HG03103 (cell line): ENCODE measurements at regions not wholly inside any gene's neighbourhood (a gene's known extent, or its start where the extent isn't known, plus 50 kb on each side); places are given as distances from the start of the nearest gene placed in this dataset.

Experiments used
- ATAC-seq: cut with Tn5 transposase; IDR thresholded peaks from one replicate; pipeline ENCODE4 v1.9.1; 2021; ENCODE audit warnings: low read depth; ENCODE audit not compliant: unreplicated experiment

DNA sequence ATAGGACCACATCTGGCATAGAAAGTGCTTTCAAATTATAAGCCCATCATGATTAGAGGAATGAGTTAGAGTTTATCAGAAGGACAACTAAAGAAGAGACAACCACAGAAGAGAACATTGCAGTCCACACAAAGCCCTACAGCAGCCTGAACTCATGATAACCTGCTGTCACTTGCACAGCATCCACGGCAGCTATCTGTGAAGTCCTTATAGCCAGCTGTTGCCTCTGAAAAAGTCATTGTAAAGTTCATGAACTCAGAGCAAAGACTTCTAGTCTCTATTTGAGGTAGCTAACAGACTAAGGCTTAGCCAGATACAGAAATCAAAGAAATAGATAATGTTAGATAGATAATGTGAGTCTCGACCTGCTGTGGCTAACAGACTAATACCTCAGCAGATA lies 450.0 kb downstream of the KLF5 start:
- no peak for ATAC-seq

DNA sequence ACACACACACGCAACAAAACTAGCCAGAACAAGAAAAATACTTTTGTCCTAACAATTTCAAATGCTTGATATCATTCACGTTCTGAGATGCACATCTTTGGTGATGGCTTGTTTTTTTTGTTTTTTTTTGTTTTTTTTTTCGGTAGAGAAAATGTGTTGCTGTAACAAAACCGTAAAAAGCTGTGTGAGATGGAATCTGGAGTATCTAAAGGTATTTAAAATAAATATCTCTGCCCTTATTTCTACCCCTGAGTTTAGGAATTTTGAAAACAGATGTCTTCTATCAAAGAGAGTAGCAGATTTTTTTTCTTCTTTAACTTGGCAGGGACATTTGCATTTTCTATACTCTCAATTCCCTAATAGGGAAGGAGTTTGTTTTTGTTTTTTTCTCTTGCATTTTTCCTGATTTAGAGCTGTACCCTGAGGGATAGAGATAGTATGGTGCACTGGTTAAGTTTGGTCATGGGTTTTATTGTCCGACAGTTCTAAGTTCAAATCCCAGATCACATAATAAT lies 446.6 kb downstream of the KLF5 start:
- ATAC-seq = no peak

DNA sequence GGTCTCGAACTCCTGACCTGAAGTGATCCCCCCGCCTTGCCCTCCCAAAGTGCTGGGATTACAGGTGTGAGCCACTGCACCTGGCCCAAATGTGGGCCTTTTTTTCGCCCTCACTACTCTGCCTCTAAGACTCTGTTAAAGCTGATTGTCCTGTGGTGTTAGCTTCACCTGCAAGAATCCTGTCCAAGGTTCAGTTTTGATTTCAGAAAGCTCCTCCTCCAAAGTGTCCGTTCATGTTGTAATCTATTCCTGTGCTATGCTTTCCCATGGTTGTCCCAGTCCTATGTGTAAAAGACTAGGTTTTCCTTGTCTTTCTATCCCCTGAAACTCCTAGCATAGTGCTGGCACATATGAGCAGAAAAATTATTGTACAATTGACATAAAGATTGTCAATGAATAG lies 440.9 kb downstream of the KLF5 start:
- ATAC-seq = no peak

DNA sequence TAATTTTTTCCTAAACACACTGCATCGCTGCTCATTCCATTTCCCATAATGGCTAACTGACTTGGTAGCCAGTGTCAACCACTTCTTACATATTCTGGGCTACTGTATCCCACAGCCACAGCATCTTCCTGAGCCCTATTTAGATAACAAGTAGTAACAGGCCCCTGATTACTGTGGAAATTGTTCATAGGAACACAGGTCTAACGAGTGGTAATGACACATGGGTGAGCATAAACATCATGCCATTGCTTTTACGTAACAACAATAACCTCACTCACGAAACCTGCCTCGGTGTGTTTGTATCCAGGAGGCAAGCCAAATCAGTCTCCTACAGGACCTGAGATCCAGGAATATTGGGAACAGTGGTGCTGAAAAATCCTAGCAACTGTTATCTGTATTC lies 438.6 kb downstream of the KLF5 start:
- no peak for ATAC-seq

DNA sequence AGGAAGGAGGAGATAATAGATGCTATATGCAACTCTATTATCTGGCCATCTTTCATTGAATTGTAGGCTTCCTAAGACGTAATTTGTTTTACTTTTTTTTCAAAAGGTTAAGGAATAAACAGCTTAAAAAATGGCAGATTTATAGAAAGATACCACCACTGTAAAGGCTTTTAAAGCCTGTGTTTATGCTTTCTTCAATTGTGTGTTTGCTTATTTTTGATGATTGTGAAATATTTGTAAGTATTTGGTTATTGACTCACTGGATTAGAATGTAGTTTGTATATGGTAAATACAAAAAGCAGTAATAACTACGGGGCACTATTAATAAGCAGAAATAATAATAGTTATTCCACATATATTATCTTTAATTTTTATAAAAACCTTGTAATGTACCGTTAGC lies 437.9 kb downstream of the KLF5 start:
- ATAC-seq = no peak

DNA sequence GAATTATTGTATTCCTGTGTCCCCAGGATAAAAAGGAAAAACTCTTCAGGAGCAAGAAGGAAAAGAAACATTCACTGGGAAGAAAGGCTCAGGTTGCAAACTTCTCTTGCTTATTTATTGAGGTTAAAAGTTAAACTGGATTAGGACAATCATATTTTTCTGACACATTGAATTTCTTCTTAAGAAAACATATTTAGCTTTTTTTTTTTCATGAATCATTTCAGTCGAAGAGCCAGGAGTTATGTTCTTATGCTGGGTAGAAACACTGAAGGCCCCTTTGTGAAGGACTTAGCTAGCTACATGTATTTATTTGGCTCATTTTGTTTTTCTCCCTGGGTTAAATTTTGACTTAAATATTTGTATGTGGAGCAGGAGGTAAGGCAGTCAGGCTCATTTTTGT lies 434.0 kb downstream of the KLF5 start:
- ATAC-seq = no peak

DNA sequence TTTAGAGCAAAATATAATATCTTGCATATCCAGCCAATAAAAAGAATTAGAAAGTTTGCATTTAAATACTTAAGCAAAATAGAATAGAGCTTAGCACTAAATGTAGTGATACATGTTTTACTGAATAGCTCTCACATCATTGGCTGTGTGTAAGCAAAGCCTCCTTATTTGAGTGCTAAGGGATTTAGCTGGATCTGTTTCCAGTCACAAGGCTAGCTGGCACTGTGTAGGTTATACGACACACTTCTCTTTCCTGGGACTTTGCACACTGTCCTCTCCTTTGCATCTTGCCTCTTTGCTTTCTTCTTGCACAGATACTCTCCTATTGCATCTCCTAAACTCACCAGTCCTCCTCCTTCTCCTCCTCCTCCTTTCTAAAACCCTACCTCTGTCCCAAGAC lies 423.8 kb downstream of the KLF5 start:
- ATAC-seq = no peak

DNA sequence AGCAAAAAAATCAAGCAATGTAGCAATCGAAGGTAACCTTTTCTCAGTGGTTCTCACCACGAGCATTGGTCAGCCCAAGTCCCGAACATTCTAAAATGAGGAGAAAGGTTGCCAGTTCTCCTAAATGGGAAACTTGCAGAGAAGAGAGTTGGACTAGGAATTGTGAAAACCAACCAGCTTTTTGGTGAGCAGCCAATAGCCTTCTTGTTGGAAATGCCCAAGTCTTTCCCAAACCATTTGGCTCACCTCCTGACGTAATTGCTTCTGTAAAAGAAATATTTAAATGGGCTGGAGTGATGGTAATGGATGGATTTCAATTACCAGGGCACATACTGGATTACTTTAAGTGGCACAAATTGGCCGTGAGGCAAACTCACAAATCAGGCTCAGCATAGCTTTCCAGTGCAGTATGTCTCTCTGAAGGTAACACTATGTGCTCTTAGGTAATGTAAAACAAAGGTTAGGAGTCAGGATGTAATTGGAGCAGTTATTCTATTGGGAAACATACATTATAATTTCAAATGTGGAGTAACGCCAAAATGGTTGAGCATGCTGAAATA lies 423.2 kb downstream of the KLF5 start:
- ATAC-seq = no peak

DNA sequence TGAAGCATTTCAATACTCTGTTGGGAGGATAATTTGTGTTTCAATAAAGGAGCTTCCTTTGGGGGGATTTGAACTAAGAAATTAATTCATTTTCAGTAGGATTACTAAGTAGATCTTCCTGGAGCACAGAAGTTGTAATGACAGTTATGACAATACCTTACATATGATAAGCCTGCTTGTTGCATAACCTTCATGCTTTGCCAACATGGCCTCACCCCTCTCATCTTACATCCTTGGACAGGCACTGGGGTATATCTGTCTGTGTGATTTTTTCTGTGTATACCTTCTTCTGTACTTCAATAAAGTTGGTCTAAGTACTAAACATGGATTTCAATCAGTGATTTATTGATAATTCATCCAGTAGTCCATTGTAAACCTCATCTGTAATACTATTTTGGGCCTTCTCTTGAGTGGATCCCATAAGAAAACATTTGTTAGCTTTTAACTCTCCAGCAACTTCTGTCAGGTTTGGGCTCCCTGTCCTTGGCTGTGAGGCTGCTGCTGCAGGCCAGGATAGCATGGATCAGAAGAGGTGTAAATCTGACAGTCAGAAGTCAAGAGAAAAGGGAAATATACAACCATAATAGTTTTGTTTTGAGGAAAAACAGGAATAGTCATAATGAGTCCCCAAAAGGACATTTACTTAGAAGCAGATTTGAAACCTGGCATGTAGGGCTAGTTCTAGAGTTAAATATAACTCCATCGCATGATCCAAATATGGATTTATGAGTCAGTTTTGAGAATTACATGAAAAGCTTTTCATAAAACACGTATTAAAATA lies 422.2 kb downstream of the KLF5 start:
- no peak for ATAC-seq

DNA sequence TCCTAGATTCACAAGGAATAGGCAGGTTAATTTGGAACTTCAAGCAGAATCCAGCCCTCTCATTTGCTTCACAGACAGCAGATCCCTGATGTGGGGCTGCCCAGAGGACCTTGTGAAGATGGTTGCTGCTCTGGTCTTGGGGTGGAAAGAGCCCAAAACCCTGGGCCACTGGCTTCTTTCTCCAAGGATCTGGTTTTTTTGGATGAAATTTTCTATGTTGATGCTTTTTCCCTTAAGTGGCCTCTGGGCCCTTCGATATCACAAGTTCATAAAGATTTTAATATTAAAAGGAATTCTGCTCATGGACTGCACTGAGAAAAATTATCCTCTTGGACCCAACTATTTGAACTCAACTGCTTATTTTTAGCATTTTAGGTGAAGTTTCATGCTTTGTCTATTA lies 421.1 kb downstream of the KLF5 start:
- no peak for ATAC-seq

DNA sequence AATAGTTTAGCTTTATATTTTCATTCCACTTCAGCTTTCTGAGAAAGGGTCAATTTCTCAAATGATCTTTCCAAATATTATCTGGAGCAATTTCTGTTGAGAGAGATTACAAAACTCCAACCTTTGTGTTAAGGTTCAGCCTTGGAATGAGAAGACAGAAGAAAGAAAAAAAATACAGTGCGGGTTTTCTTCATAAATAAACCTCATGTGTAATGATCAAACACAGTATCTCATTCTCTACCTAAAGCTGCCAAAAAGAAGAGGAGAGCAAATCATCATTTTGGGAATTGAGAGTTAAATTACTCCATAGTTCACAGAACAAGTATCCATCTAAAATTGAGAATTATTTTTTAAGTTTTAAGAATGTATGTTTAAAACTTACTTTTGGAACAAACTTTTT lies 420.5 kb downstream of the KLF5 start:
- ATAC-seq = no peak

DNA sequence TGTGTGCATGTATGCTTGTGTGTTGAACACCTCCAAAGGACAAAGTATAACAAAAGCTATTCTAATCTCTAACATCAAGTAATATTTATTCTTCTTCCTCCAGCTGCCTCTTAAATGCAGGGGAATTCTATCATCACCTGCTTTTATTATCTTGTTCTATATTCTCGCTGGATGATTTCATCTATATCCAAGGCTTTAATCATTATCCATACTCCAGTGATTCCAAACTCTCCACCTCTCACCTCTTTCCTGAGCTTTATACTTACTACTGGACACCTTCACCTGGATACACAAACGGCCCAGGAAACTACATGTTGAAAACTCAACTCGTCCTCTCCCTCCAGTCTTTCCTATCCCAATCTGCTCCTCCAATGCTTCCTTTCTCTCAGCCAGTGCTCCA lies 418.6 kb downstream of the KLF5 start:
- ATAC-seq = no peak

DNA sequence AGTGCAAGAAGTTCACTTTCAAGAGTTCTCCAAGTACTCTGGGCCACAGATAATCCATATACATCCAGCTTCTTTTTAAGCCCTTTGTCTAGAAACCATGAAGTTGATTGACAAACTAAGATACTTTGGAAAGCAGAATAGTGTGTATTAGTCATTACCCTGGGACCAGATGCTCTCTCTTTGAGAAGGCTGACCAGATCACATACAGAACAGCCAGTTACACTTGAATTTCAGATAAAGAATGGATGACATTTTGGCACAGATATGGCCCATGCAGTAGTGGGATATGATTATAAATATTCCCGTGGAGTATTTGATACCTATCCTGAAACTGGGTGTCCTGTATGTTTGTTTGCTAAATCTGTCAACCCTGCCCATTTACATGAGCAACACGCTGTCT lies 414.2 kb downstream of the KLF5 start:
- no peak for ATAC-seq

DNA sequence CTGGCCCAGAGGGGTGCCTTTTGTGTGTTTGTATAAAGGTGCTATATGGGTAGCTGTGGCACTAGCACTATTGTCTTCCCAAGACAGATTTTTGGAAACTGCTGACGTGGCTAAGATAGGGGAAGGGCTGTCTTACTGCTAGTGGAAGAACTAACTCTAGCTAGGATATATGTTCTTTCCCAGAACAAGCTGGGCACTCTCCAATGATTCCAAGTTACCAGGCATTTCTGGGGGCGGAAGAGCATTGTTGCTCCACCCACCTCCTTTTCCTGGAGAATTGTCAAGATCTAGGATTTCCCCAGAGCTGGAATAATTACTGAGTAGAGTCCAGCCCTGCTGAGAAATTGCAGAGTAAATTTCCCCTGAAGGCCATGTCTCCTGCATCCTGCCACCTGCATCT lies 408.3 kb downstream of the KLF5 start:
- no peak for ATAC-seq

DNA sequence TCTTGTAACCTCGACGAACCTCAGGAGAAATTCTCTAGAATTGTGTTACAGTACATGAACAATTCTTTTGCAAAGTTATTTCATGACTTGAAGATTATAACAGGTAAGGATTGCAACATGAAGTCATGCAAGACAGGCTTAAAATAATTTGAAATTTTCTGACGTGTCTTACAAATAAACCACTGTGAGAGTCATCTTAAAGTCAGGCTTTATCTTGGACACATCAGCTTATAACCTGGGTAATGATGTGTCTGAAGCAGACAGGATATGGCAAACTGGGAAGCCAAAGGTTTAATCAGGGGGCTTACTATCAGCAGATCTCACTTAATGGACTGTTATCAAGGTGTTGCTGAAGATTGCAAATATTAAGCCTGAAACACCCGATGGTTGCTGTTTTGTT lies 407.8 kb downstream of the KLF5 start:
- no peak for ATAC-seq

DNA sequence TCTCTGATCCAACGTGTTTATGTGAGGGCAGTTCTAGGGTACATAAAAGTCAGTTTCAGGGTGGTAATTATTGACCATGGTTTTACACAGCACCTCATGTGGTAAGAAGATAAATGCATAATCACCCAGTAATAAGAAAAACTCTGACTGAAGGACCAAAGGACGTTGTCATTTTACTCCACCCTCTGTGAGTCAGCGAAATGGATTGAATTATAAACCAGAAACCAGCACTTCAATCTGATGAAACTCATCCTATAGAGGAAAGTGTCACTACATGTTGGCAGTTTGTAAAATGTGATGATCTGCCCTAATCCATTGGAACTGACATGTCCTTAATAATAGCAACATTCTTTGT lies 406.8 kb downstream of the KLF5 start:
- no peak for ATAC-seq

DNA sequence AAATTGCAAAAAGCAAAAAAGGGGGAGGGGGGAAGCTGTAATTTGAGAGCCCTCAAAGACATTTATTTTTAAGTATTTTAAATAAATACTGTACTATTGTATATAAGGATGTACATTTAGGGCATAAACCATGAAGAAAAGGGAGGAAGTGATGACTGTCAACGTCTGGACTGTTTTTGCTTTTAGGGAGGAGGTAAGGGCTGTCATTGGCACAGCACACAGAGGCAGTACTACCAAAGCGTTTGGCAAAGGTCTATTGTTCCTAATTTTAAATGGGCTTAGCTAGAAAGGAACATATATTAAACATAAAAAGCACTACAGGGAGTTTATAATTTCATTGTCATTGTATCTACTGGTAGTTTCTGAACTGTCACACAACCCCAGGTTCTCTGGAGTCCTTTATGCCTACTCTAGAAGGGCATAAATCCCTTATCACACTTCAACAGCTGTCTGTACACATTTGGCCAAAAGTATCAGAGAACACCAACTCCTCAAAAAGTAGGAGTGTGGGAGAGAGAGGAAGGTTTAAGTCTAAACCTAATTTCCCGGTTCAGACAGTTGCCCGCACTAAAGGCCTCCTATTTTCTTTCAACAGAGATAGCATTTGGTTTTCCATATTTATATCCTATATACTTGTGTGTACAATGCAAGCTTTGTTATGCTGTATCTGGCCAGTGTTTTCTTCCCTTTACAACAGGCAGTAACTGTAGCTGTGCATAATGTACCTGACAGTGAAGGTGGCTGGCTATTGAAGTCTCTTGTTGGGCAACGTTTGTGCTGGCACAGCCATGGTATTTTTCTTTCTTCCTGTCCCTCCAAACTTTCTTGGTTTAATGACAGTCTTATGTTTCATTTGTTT lies 406.2 kb downstream of the KLF5 start:
- no peak for ATAC-seq

DNA sequence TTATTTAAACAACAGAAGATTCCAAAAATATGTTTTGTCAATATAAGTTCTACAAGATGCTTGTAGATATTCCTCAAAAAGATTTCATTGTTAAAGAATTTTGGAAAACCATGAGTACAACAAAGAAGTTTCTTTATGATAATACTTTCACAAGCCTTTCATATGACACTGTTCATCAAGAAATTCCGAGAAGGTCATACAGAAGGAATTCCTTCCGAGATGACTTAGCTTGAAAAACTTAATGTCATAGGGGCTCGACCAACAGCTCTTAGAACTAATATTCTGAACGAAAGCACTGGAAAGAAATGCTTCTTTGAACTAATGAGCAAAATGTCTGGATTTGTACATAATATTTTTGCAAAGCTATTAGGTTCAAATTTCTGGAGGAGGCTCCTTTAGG lies 403.4 kb downstream of the KLF5 start:
- no peak for ATAC-seq

DNA sequence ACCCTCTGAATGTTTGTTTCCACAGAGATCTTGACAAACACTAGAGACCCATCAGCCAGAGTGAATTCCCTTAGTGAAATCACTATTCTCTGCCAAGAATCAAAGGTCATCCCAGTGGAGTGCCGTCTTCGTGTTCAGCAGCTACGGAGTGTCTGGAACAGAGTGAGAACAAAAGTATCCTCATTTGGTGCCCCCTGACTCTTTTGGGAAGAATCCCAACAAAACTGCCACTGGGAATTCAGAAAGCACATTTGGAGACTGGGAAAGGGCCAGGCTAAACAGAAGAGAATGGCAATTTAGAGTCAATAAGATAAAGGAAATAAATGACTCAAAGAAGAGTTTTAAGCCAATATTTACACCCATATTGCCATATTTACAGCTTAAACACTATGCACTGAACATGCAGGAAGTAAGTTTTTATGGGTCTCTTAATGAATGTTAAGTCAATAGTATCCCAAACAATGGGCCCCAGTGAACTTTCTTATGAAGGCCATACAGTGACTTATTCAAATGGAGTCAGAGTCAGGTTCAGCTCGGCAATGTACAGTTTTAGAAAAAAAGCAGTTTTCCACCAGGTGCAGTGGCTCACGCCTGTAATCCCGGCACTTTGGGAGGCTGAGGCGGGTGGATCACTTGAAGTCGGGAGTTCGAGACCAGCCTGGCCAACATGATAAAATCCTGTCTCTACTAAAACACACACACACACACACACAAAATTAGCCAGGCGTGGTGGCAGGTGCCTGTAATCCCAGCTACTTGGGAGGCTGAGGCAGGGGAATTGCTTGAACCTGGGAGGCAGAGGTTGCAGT lies 392.6 kb downstream of the KLF5 start:
- ATAC-seq = no peak

DNA sequence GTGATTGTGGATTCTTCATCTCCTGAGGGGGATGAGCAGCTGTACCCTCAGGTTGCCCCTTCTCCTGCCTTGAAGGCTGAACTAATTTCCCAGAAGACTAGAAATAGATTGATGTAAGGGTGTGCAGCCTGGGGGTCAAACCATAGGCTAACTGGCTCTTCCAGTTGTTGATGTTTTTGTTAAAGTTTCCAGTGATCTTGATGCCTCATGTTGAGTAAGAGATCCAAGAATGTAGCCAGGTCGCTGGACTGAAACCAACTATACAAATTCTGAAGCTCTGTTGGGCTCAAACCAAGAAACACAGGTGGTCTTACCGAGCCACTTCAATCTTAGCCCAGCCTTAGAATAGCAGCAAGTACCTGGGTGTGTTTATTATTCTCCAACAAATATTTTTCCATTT lies 391.8 kb downstream of the KLF5 start:
- no peak for ATAC-seq

DNA sequence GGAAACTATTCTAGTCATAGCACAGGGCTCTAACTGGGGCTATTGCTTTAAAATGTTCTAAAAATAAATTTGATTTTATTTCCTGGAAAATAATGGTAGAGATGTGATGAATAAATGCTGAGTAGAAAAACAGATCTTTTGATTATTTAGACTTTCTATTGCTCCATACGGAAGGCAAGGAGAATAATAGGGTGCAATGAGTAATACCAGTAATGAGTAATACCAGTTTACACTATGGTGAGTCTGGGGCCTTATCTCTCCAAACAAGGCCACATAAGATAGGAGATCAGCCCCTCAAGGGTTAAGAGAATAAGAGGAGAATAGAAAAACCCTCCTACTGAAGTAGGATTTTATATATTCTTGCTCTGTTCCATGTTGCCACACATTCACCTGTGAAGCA lies 390.4 kb downstream of the KLF5 start:
- no peak for ATAC-seq
